Right lobe of liver (tissue), 4 donors: ENCODE measurements at regions not wholly inside any gene's neighbourhood (a gene's known extent, or its start where the extent isn't known, plus 50 kb on each side); places are given as distances from the start of the nearest gene placed in this dataset.

Experiments used
- CTCF ChIP-seq, 4 donors: fragments of 200-600 bp in 3 of 4; fragments of 450-650 bp in 1 of 4; IDR thresholded peaks; one replicate each; pipeline versions ENCODE4 v1.5.1 to v1.8.0; 2016 to 2022; ENCODE audit warnings: antibody characterized with exemption in 4 of 4, mild to moderate bottlenecking in 2 of 4
- POLR2A ChIP-seq: fragments of 450-650 bp; IDR thresholded peaks from one replicate; pipeline ENCODE4 v1.6.1; 2017; ENCODE audit warnings: antibody characterized with exemption, mild to moderate bottlenecking
- donor health status: DM: no; HTN: no; CAD: no.
- donor health status: DM: no; HTN: no; CAD: no.
- donor health status: DM: no; HTN: yes; CAD: no.

- no peak for TF ChIP-seq CTCF (IDR thresholded peaks at IDR 0.05)
- TF ChIP-seq POLR2A = no peak
These were observed 199.3 kb upstream of the ZC3H12A start for GRCh38 chr1:37274938-37275631.
